ENCODE measurements at regions not wholly inside any gene's neighbourhood (a gene's known extent, or its start where the extent isn't known, plus 50 kb on each side); places are given as distances from the start of the nearest gene placed in this dataset.

GRCh38 chr14:49194067-49194466, 392.1 kb downstream of the RPS29 start:
- H3K4me3 ChIP-seq (ENCODE audit: low read length) = no peak overlapping the region
- no peak overlapping the region for H3K4me2 ChIP-seq (ENCODE audit: low read length)
- no peaks in the 10 kb centered on the region for H3K79me2 ChIP-seq (ENCODE audit: control insufficient read depth, low read length)
- no peaks in the 10 kb centered on the region for H4K20me1 ChIP-seq (ENCODE audit: control insufficient read depth, insufficient read depth, low read depth, low read length)
- H3K27ac ChIP-seq (ENCODE audit: low read depth, low read length) = no peak overlapping the region
- no peaks in the 10 kb centered on the region for H3F3A ChIP-seq (ENCODE audit: control insufficient read depth, insufficient read depth)
- H3K4me1 ChIP-seq (ENCODE audit: control insufficient read depth, low read length) = no peaks in the 10 kb centered on the region
- no peaks in the 10 kb centered on the region for H3K9me3 ChIP-seq (ENCODE audit: control insufficient read depth, insufficient read depth, low read length)
- TF ChIP-seq, protein P1, sequence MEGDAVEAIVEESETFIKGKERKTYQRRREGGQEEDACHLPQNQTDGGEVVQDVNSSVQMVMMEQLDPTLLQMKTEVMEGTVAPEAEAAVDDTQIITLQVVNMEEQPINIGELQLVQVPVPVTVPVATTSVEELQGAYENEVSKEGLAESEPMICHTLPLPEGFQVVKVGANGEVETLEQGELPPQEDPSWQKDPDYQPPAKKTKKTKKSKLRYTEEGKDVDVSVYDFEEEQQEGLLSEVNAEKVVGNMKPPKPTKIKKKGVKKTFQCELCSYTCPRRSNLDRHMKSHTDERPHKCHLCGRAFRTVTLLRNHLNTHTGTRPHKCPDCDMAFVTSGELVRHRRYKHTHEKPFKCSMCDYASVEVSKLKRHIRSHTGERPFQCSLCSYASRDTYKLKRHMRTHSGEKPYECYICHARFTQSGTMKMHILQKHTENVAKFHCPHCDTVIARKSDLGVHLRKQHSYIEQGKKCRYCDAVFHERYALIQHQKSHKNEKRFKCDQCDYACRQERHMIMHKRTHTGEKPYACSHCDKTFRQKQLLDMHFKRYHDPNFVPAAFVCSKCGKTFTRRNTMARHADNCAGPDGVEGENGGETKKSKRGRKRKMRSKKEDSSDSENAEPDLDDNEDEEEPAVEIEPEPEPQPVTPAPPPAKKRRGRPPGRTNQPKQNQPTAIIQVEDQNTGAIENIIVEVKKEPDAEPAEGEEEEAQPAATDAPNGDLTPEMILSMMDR (IDR thresholded peaks at IDR 0.05; ENCODE audit: low read depth, low read length, poor library complexity, severe bottlenecking) = no peak
- no peak for TF ChIP-seq EZH2phosphoT487 (IDR thresholded peaks at IDR 0.05; ENCODE audit: borderline replicate concordance, low read length)
- no peaks in the 10 kb centered on the region for H3K9me2 ChIP-seq (replicated peaks; ENCODE audit: control insufficient read depth, low read length)
- no peaks in the 10 kb centered on the region for H3K36me3 ChIP-seq (ENCODE audit: control insufficient read depth, low read length)
- H3K27me3 ChIP-seq (ENCODE audit: control insufficient read depth, low read length) = 0 out of 2 replicates have a peak, but pooled peaks cover 1% of the 10 kb centered on the region

DNA sequence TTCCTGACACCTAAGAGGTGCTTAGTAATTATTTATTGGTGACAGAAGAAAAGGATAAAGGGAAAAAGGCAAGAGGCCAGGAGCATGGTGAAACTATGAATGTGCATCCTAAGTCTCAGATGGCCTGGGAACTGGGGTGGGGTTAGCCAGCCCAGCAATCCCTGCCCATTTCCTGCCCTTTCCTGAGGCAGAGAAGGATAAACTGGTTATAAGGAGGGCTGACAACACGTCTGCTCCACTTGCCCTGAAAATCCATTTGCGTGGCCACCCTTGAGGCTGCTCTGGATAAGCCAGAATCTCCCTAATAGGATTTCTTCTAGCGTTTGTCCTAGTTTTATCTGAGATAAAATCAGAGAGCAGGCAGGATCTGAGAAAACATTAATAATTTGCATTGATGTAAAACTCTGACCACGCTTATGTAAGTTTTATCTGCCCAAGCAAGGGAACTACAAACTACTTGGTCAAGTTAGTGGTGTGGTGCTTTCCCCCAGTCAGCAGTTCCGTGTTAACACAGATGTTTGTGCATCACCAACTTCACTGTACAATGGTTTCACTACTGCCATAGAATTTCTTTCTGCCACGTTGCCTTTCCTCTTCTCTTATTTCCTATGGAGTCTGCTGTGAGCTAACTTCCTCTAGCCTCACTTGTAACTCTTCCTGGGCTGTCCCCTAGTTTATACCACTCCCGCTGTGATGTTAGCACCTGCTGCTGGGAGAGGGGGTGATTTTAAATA, 392.7 kb downstream of the RPS29 start:
- no peaks in the 10 kb centered on the region for H3K27me3 ChIP-seq (ENCODE audit: control insufficient read depth, low read length)
- H3F3A ChIP-seq (ENCODE audit: control insufficient read depth, insufficient read depth) = no peaks in the 10 kb centered on the region
- H3K9me2 ChIP-seq (replicated peaks; ENCODE audit: control insufficient read depth, low read length) = no peaks in the 10 kb centered on the region
- H3K79me2 ChIP-seq (ENCODE audit: control insufficient read depth, low read length) = no peaks in the 10 kb centered on the region
- no peaks in the 10 kb centered on the region for H3K9me3 ChIP-seq (ENCODE audit: control insufficient read depth, insufficient read depth, low read length)
- no peak overlapping the region for H3K27ac ChIP-seq (ENCODE audit: low read depth, low read length)
- no peaks in the 10 kb centered on the region for H4K20me1 ChIP-seq (ENCODE audit: control insufficient read depth, insufficient read depth, low read depth, low read length)
- H3K36me3 ChIP-seq (ENCODE audit: control insufficient read depth, low read length) = no peaks in the 10 kb centered on the region
- no peak overlapping the region for H3K4me3 ChIP-seq (ENCODE audit: low read length)
- H3K4me2 ChIP-seq (ENCODE audit: low read length) = no peak overlapping the region
- no peak for TF ChIP-seq EZH2phosphoT487 (IDR thresholded peaks at IDR 0.05; ENCODE audit: borderline replicate concordance, low read length)
- TF ChIP-seq, protein P1 (IDR thresholded peaks at IDR 0.05; ENCODE audit: low read depth, low read length, poor library complexity, severe bottlenecking) = no peak
- H3K4me1 ChIP-seq (ENCODE audit: control insufficient read depth, low read length) = no peaks in the 10 kb centered on the region

DNA sequence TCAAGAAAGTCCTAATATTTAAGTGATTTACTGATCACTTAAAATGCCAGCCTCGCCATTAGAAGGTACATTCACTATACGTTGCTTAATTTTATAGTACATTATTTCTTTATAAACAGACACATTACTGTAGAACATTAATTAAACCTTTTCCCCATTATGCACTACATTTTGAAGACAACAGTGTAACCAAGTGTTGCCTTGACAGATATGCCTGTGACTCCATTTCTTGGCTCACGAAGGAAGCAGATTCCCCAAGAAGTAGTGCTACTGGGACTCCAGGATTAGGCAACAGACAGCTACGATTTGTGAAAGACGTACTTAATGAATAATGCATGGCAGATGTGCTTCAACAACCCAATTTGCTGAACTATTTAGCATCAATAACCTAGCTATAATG, 394.8 kb downstream of the RPS29 start:
- TF ChIP-seq EZH2phosphoT487 (IDR thresholded peaks at IDR 0.05; ENCODE audit: borderline replicate concordance, low read length) = no peak
- Histone ChIP-seq H3K4me3 (ENCODE audit: low read length) (no peak overlapping the region), H4K20me1 (ENCODE audit: control insufficient read depth, insufficient read depth, low read depth, low read length) (no peaks in the 10 kb centered on the region), H3F3A (ENCODE audit: control insufficient read depth, insufficient read depth) (no peaks in the 10 kb centered on the region), H3K27me3 (ENCODE audit: control insufficient read depth, low read length) (no peaks in the 10 kb centered on the region), H3K36me3 (ENCODE audit: control insufficient read depth, low read length) (no peaks in the 10 kb centered on the region), H3K4me2 (ENCODE audit: low read length) (no peak overlapping the region), H3K9me3 (ENCODE audit: control insufficient read depth, insufficient read depth, low read length) (no peaks in the 10 kb centered on the region), H3K27ac (ENCODE audit: low read depth, low read length) (no peak overlapping the region), H3K79me2 (ENCODE audit: control insufficient read depth, low read length) (no peaks in the 10 kb centered on the region), H3K4me1 (ENCODE audit: control insufficient read depth, low read length) (no peaks in the 10 kb centered on the region), H3K9me2 (replicated peaks; ENCODE audit: control insufficient read depth, low read length) (no peaks in the 10 kb centered on the region)

DNA sequence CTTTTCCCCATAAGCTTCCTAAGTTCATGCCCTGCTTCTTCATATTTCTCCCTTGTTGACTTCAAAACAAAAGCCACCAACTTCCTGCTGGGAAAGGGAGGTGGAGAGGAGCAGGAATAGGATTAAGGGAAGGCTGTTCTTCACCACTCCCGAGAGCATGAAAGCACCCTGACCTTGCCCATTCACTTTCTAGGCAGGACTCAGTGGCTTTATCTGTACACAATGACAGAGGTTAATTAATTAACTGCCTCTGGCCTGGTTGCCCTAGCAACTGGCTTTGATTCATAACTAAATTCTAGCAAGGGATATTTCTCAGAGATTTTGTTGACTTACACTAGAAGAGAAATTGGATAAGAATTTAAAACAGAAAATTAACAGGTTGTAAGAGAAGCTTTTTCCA, 396.8 kb downstream of the RPS29 start:
- no peak overlapping the region for H3K27ac ChIP-seq (ENCODE audit: low read depth, low read length)
- H3K4me3 ChIP-seq (ENCODE audit: low read length) = no peak overlapping the region
- H3K9me2 ChIP-seq (replicated peaks; ENCODE audit: control insufficient read depth, low read length) = no peaks in the 10 kb centered on the region
- H3K36me3 ChIP-seq (ENCODE audit: control insufficient read depth, low read length) = no peaks in the 10 kb centered on the region
- TF ChIP-seq, protein P1 (IDR thresholded peaks at IDR 0.05; ENCODE audit: low read depth, low read length, poor library complexity, severe bottlenecking) = no peak
- TF ChIP-seq EZH2phosphoT487 (IDR thresholded peaks at IDR 0.05; ENCODE audit: borderline replicate concordance, low read length) = no peak
- H4K20me1 ChIP-seq (ENCODE audit: control insufficient read depth, insufficient read depth, low read depth, low read length) = no peaks in the 10 kb centered on the region
- H3K9me3 ChIP-seq (ENCODE audit: control insufficient read depth, insufficient read depth, low read length) = no peaks in the 10 kb centered on the region
- H3F3A ChIP-seq (ENCODE audit: control insufficient read depth, insufficient read depth) = no peaks in the 10 kb centered on the region
- no peaks in the 10 kb centered on the region for H3K4me1 ChIP-seq (ENCODE audit: control insufficient read depth, low read length)
- H3K79me2 ChIP-seq (ENCODE audit: control insufficient read depth, low read length) = no peaks in the 10 kb centered on the region
- no peak overlapping the region for H3K4me2 ChIP-seq (ENCODE audit: low read length)
- no peaks in the 10 kb centered on the region for H3K27me3 ChIP-seq (ENCODE audit: control insufficient read depth, low read length)
